HEK293 (cell line): ENCODE measurements at regions not wholly inside any gene's neighbourhood (a gene's known extent, or its start where the extent isn't known, plus 50 kb on each side); places are given as distances from the start of the nearest gene placed in this dataset.

Source experiments
- GLI4 ChIP-seq: fragments of 450-650 bp; formaldehyde crosslinking; IDR thresholded peaks from 2 replicates; pipeline ENCODE4 v1.5.1; 2016; ENCODE audit warnings: missing biosample characterization, missing genetic modification characterization
- REST ChIP-seq: fragments of 450-650 bp; formaldehyde crosslinking; IDR thresholded peaks from 2 replicates; pipeline ENCODE4 v1.5.1; 2016; ENCODE audit warnings: missing biosample characterization, missing genetic modification characterization
- ZFP41 ChIP-seq: fragments of 450-650 bp; formaldehyde crosslinking; IDR thresholded peaks from 2 replicates; pipeline ENCODE4 v1.5.1; 2016; ENCODE audit warnings: missing biosample characterization, missing genetic modification characterization, borderline replicate concordance
- ZNF146 ChIP-seq: fragments of 450-650 bp; formaldehyde crosslinking; IDR thresholded peaks from 2 replicates; pipeline ENCODE4 v1.5.1; 2016; ENCODE audit warnings: missing biosample characterization, missing genetic modification characterization
- ZNF223 ChIP-seq: fragments of 450-650 bp; formaldehyde crosslinking; IDR thresholded peaks from 2 replicates; pipeline ENCODE4 v1.5.1; 2016; ENCODE audit warnings: missing biosample characterization, missing genetic modification characterization
- ZNF26 ChIP-seq: fragments of 450-650 bp; formaldehyde crosslinking; IDR thresholded peaks from 2 replicates; pipeline ENCODE4 v1.5.1; 2016; ENCODE audit warnings: missing biosample characterization, missing genetic modification characterization
- ZNF350 ChIP-seq: fragments of 450-650 bp; formaldehyde crosslinking; IDR thresholded peaks from 2 replicates; pipeline ENCODE4 v1.5.0; 2017; ENCODE audit warnings: missing biosample characterization, mild to moderate bottlenecking, missing genetic modification characterization
- ZNF404 ChIP-seq: fragments of 450-650 bp; formaldehyde crosslinking; IDR thresholded peaks from 2 replicates; pipeline ENCODE4 v1.5.1; 2017; ENCODE audit warnings: missing biosample characterization, missing genetic modification characterization
- ZNF704 ChIP-seq: fragments of 450-650 bp; formaldehyde crosslinking; IDR thresholded peaks from 2 replicates; pipeline ENCODE4 v1.5.1; 2016; ENCODE audit warnings: missing biosample characterization, missing genetic modification characterization
- ZNF776 ChIP-seq: fragments of 450-650 bp; formaldehyde crosslinking; IDR thresholded peaks from 2 replicates; pipeline ENCODE4 v1.5.0; 2017; ENCODE audit warnings: missing biosample characterization, missing genetic modification characterization, borderline replicate concordance

GRCh38 chr12:20210621-20211215 is 157.6 kb upstream of the PDE3A start:
- TF ChIP-seq ZNF146 = no peak
- TF ChIP-seq ZNF404 = no peak
- TF ChIP-seq ZNF704 (tag by site-specific recombination) = no peak
- no peak for TF ChIP-seq REST (tag by site-specific recombination)
- TF ChIP-seq ZNF223 (tag by site-specific recombination) = no peak
- TF ChIP-seq ZFP41 (tag by site-specific recombination) = no peak
- TF ChIP-seq ZNF26 (tag by site-specific recombination) = no peak
- TF ChIP-seq ZNF350 (tag by site-specific recombination) = no peak
- TF ChIP-seq GLI4 (tag by site-specific recombination) = no peak
- TF ChIP-seq ZNF776 (tag by site-specific recombination) = no peak
